SKM-1 (cell line): ENCODE measurements at regions not wholly inside any gene's neighbourhood (a gene's known extent, or its start where the extent isn't known, plus 50 kb on each side); places are given as distances from the start of the nearest gene placed in this dataset.
"Not testable (repeated sequence)": the region's sequence is repeated elsewhere in the genome, so short reads cannot be mapped to it uniquely, and the experiment has no call there.

ENCODE experiments used
- DNase-seq: peaks from one replicate; lab custom pipeline; 2025; ENCODE audit not compliant: unreplicated experiment; lab: John Stamatoyannopoulos, UW

DNA sequence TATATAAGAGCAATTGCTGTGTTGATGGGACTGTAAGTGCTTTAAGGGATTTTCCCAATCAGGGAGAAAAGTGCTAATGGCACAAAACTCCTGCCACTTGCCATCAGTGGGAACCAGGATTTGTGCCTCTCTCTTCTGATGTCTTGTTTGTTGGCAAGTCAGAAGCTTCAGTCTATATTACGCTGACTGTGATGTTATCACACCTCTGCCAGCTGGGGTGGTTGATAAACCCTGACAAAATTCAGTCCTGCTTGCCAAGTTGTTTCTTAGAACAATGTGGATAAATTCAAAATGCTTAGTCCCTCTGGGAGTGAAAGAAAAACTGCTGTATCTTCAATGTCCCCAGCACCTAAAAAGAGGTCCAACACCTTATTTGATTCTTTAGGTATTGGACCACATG is 161.4 kb upstream of the FBXL7 start:
- DNase-seq: no peak

DNA sequence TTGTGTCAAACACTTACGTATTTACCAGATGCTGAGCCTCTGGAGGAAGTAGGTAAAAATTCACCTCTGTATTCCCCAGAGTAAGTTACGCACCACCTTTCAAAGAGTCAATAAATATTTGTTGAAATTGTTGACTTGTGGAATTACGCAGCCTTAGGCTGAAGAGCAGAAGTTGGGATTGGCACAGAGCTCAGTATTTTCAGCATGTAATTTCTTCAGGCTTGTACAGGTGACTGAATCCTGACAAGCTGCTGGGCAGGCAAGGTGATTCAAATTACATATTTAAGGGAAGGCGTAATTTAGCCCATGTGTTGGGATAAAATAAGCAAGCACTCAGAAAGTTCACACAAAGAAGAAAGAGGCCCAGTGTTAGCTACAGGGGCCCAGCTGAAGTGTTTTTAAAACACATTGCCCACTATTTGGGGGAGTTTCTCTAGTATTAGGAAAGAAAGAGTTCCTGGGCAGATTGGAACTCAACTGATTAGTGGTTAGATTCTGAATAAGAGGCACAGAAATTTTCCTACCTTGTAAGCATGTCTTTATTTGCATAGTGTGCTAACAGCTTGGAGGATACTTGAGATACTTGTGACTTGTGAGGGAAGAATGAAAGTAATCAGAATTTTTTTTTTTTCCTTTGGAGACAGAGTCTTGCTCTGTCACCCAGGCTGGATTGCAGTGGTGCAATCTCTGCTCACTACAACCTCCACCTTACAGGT is 165.3 kb upstream of the FBXL7 start:
- DNase-seq: no peak

DNA sequence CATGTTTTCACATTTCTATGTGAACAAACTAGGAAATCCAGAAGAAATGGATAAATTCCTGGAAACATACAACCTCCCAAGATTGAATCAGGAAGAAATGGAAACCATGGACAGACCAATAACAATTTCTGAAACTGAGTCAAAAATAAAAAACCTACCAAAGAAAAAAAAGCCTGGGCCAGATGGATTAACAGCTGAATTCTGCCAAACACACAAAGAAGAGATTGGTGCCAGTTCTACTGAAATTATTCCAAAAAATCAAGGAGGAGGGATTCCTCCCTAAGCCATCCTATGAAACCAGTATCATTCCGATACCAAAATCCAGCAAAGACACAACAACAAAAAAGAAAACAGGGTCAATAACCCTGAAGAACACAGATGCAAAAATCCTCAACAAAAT is 166.9 kb upstream of the FBXL7 start:
- DNase-seq: no peak

DNA sequence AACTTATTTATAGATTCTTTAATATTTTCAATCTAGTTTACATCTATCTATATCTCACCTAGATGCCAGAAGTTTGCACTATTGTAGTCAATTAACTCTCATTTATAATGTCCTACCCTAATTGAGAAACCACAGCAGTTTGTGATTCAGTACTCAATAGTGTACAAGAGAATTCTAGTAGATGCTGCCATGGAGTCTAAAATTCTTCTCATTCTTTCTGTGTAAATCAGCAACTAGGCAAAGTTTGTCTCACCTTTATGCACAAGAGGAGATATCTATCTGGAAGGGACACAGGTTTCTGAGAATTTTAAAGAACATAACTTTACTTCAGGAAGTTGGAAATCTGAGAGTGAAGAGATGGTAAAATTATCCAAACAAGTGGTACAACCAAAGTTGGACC is 173.0 kb upstream of the FBXL7 start:
- no peak for DNase-seq

DNA sequence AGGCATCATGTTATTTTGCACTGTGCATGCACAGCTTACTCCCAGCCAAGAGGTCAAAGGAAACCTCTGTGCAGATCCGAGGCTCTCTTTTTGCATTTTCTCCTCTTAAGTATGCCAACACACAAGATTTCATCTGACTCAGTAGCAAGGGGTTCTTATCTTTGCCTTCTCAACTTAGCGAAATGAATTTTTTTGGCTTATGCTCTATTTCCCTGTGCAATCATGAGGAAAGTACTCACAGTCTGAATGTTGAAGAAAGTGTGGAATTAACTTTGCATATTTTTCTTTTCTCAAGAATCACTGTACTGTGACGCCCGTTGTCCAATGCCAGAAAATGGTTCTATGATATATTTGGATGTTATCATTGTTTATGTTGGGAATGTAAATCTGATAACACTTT is 173.5 kb upstream of the FBXL7 start:
- no peak for DNase-seq

DNA sequence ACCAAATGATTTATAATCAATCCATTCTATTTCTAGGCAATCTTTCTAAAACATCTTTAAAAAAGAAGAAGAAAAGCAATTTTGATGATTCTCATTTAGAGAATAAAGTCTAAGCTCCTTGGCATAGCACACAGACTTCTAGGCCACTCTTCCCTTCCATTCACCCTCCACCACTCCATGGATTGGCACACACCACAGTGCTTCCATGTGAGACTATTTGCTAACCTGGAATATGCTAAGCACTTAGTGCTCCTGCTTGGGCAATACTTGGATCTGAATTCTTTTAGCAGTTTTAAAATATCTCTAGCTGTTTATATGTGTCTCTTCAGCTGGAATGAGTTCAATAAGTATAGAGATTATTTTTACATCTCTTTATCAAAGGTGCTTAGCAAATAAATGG is 177.6 kb upstream of the FBXL7 start:
- DNase-seq: no peak

DNA sequence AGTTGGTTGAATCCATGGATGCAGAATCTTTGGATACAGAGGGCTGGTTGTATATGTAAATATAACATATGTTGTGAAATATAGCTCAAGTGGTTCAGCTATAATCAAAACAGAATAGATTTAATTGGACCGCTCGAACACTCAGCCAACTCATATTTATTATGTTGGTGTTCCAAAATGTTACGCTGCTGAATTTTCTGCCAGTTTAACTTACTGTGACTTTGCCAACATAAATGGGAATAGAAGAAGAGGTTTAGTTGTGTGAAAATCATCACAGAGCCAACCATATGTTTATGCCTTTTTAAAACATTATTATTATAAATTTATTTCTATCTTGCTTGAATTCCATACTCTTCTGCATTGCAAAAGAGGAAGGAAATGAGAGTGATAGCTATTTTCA is 178.2 kb upstream of the FBXL7 start:
- DNase-seq: no peak

DNA sequence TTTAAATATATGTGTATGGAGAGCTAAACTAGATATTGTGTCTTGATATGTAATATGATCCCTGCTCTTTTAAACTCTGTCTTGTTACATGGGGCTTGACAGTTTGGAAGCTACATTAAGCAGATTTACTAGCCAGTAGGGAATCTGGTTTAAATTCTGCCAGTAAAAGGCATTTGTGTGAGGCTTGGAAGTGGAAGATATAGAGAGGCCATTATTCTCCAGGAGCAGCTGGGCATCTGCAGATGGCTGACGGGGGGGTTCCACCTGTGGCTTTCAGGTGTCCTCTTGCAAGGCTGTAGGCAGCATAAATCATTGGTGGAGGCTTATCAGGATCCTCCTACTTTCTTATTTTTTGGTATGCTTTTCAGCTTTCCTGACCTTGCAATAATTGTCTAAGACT is 179.1 kb upstream of the FBXL7 start:
- no peak for DNase-seq

DNA sequence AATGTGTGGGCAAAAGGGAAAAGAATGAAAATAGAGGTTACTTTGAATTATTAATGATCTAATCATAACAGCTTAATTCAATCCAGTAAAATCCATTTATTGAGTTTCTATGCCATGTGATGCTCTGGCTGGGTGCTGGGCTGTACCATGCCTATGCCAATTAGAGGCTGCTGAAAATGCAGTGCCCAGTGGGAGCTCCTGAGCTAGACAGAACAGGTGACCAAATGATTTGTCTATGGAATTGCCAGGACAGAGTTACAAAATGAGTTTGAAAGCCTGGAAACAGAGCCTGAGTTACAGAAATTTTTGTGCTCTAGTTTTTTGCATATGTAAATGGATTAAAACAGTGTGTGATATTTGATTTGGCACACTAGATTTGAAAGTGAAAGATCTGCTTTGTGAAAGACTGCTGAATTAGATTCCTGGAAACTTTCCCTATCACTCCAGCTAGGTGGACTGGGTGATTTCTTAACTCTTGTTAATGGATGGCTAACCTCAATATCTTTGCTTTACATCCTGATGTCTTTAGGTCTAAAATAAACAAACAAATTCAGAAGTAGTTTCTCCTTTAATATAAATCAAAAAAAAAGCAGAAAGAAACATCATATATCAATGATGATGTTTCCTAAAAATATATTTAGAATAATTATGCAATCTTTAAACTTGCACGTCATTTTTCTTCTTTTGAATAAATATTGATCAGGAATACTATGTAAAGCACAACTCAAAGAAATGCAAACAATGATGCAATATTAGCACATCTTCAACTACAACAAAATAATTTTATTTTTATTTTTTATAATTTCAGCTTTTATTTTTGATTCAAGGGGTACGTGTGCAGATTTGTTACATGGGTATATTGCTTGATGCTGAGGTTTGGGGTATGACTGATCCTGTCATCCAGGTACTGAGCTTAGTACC is 194.8 kb upstream of the FBXL7 start:
- no peak for DNase-seq

DNA sequence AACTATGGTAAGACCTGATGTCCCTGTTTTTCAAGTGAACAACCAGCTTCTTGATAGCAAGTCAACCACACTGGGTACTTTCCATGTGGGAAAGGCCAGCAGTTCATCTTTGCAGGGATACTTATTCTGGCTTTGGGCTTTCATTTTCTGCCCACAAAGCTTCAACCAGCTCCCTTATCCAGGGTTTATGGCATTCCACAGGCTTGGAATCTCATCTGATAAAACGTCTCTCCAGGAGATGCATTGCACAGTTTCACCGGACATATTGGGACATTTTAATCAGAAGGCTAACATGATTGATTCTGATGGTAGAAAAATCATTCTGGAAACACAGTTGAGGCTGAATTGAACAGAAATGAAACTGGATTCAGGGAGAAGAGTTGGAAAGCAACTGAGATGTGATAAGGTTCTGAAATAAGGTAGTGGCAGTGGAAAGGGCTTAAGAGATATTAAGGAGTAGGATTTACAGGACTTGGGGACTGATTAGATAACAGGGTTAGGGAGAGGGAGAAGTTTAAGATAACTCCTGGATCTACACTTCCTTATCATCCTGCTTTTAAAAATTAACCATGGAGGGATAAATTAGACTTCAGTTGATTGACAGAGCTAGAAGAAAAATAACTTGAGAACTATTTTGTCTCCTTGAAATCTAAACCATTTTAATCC is 195.8 kb upstream of the FBXL7 start:
- no peak for DNase-seq

DNA sequence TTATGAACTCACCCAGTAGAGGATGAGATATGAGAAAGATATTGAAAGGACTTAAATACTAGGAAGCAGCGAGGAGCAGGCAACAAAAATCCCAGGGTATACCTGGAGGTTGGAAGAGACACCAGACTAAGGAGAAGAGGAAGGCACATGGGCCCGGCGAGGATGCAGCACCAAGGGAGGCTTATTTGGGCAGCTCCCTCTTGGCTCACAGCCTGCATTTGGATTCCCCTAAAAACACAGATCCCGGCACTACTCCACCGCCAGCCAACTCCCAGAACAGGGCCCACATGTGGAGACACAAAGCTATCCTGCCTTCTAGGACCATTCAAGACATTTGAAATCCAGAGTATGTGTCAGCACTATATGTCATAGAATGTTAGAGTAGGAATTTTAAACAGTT is 199.8 kb upstream of the FBXL7 start:
- DNase-seq: no peak

DNA sequence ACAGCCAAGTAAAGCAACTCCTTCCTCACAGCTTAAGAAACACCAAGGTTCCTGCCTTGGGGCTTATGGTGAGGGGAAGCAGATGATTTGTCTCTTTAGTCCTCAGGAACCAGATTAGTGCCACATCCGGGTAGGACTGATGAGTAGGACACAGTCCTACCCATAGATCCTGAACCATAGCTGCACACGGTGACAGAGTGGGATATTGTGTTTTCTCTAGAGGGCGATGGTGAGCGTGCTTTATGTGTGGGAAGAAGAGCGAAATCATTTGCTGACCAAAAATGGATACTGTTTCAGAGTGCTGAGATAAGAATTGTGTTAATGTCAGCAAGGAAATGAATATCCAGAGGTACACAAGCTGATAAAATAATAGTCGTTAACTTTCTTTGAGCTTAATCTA is 209.0 kb upstream of the FBXL7 start:
- DNase-seq: no peak

DNA sequence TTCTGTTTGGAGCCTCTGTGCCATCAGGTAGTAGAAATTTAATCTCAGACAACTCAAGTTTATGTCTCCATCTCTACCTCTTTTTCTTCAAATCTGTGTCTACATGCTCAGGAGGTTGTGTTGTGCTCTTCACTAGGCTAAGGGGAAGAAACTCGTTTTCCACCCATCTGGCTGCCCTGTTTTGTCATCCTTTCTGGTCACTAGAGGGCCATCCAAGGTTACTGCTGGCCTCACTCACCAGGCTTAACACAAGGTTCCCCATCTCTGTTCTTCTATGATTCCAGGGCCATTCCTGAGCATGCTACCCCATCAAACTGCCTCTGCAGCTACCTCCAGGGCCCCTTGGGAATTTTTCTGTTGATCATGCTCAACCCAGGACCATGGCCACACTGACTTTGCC is 213.3 kb upstream of the FBXL7 start:
- no peak for DNase-seq

DNA sequence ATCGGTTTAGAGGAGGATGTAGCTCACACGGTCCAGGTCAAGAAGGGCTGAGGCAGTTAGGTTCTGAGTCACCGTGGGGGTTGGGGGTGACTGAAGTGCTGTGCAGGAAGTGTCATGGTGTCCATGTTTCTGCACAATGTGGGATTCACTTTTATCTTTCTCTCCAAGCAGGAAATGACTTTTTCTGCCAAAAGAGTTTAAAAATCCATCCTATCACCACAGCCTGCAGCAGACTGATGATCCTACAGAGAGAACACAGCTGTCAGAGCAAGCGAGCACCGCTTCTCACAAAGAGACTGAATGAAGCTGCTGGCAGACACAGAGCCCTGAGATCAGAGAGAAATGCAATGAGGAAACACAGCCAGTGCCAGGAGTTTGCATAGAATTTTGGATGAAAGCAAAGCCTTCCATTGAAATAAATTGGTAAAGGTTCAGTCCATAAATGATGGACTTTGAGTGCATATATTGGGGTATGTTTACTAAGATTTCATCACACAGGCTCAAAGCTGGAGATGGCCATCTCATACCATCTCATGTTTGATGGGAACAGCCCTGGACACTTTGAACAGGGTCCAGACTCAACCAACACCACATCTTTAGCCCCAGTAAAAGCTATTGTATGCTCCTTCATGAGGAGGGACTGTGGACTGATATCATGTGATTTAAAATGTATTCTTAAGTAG is 213.9 kb upstream of the FBXL7 start:
- DNase-seq: no peak

DNA sequence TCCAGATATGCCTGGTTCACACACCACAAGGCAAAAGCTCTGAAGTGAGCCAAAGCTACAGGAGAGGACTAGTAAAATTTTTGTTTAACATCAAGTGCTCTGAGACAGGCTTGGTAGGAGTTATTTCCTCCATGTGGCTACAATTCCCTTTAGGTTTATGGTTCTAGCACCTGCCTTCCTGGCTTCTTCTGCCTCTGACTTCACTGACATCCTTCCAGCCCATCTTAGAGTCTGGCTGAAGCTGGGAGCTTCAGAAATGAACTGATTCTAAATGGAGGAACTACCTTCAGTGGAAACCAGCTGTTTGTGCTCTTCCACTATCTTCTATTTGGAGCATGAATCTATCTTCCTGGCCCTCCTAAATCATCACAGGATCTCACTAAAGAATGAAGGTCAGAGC is 215.3 kb upstream of the FBXL7 start:
- no peak for DNase-seq

DNA sequence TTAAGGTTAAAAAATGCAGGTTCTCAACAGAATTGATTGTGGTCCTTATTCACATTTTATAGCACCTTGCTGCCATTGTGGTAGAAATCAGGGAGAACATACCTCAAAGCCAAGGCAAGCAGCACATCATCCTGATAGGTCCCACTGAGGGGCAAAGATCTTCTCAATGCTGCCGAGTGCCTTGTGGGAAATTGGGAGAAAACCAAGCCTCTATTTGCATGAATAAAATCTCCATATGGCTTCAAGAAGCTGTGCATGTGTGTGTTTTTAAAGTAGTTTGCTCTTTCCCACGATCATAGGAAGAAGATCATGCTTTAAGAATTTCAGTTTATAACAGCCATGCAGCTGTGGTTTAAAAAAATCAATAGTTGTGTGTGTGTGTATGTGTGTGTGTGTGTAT is 216.9 kb upstream of the FBXL7 start:
- DNase-seq: no peak

DNA sequence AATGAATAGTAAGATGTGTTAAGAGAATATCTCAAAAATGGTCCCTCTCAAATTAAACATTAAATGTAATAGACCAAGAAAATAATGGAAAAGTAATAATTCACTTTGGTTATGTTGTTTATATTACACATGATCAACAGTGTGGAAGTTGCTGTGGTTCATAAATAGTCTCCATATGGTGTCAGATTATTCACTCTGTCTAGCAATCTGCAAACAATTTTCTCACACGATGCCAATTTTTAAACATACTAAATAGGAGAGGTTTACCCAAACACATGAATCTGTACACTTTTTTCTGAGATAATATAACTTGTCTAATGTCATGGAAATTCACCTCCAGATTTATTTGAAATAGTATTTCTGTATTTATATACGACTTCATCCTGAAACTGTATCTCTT is 217.4 kb upstream of the FBXL7 start:
- DNase-seq: no peak

DNA sequence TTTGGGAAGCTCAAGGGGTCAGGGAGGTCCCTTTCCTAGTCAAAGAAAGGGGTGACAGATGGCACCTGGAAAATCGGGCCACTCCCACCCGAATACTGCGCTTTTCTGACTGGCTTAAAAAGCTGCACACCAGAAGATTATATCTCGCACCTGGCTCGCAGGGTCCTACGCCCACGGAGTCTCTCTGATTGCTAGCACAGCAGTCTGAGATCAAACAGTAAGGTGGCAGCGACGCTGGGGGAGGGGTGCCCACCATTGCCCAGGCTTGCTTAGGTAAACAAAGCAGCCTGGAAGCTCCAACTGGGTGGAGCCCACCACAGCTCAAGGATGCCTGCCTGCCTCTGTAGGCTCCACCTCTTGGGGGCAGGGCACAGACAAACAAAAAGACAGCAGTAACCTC is 228.4 kb upstream of the FBXL7 start:
- not testable (repeated sequence) for DNase-seq

DNA sequence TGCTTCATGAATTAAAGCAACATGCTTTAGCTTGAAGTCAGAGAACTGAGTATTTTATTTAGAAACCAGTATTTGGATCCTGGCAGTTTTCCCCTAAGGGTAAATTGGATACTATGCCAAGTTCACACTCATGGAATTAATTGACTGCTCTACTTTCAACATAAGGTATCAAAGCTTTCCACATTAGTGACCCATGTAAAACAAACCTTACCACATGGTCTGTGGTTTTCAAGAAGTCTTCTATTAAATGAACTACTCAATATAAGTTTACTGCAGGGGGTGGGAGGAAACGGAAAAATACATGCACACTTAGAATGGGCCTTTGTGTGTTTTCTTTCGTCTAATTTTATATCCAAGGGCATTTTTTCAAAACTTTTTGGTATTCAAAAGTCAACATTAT is 232.0 kb upstream of the FBXL7 start:
- DNase-seq: no peak

DNA sequence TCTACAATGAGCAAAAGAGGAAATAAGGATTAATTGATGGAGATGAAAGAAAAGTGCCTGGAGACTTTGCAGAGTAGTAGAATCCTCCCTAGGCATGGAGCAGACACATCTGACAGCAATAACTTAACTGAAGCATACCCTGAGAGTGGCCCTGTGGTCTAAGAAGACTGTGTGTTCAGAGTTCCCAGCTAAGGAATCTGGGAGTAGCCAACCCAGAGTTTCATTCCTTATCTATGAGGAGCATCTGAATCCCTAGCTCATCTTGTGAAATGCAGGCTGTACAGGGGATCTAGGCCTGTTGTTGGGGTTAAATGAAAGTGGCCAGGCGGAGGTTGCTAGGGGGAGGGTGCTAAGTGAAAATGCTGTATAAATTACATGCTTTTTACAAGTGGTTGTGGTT is 233.1 kb upstream of the FBXL7 start:
- no peak for DNase-seq

DNA sequence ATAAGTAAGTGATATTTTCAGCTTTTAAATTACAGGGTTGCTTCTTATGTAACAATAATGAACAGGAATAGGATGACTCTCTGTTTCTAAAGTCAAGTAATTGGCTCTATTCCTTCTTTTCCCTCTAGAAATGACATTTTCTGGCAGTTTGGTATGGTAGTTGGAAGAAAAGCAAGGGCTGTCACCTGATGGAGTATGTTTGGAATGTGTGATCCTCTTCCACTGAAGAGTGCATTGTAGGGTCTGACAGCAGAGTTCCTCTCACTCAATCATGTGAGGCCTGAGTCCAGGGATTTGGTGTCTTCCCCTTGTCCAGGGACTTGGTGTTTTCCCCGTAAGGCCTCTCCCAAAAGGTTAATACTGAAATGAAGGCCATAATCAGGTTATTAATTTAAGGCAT is 233.8 kb upstream of the FBXL7 start:
- DNase-seq: no peak
